HG03159 (cell line): ENCODE measurements at regions not wholly inside any gene's neighbourhood (a gene's known extent, or its start where the extent isn't known, plus 50 kb on each side); places are given as distances from the start of the nearest gene placed in this dataset.
"Not testable (repeated sequence)": the region's sequence is repeated elsewhere in the genome, so short reads cannot be mapped to it uniquely, and the experiment has no call there.

Experiments
- ATAC-seq: cut with Tn5 transposase; IDR thresholded peaks from one replicate; pipeline ENCODE4 v1.9.1; 2021; ENCODE audit warnings: mild to moderate bottlenecking, moderate library complexity; ENCODE audit not compliant: unreplicated experiment

GRCh38 chr9:115443890-115444289 is 325.9 kb upstream of the TNC start:
- no peak for ATAC-seq

GRCh38 chr9:115444959-115445358 is 327.0 kb upstream of the TNC start:
- no peak for ATAC-seq

GRCh38 chr9:115445655-115446054 is 327.7 kb upstream of the TNC start:
- ATAC-seq, result no peak

- ATAC-seq, result no peak
These were observed 338.6 kb upstream of the TNC start for GRCh38 chr9:115456515-115456914.

GRCh38 chr9:115461280-115461679 is 343.3 kb upstream of the TNC start:
- ATAC-seq, result no peak

- ATAC-seq, result no peak
These were observed 344.7 kb upstream of the TNC start for GRCh38 chr9:115462623-115463022.

GRCh38 chr9:115466756-115467155 is 348.8 kb upstream of the TNC start:
- no peak for ATAC-seq

- ATAC-seq, result no peak
These were observed 351.9 kb upstream of the TNC start for GRCh38 chr9:115469841-115470240.

- ATAC-seq, result not testable (repeated sequence)
These were observed 355.1 kb upstream of the TNC start for GRCh38 chr9:115473032-115473431.

GRCh38 chr9:115481769-115482168 is 363.8 kb upstream of the TNC start:
- no peak for ATAC-seq

- no peak for ATAC-seq
These were observed 364.8 kb upstream of the TNC start for GRCh38 chr9:115482747-115483146.

GRCh38 chr9:115492869-115493268 is 374.9 kb upstream of the TNC start:
- ATAC-seq, result no peak

GRCh38 chr9:115494393-115494792 is 376.4 kb upstream of the TNC start:
- ATAC-seq, result no peak

GRCh38 chr9:115495052-115495635 is 377.2 kb upstream of the TNC start:
- ATAC-seq, result no peak

- no peak for ATAC-seq
These were observed 377.9 kb upstream of the TNC start for GRCh38 chr9:115495836-115496235.

- ATAC-seq, result no peak
These were observed 380.3 kb upstream of the TNC start for GRCh38 chr9:115498303-115498702.

- no peak for ATAC-seq
These were observed 389.2 kb upstream of the TNC start for GRCh38 chr9:115507148-115507547.

GRCh38 chr9:115513148-115513547 is 395.2 kb upstream of the TNC start:
- ATAC-seq, result no peak

GRCh38 chr9:115514454-115514853 is 396.5 kb upstream of the TNC start:
- no peak for ATAC-seq

- ATAC-seq, result no peak
These were observed 399.5 kb upstream of the TNC start for GRCh38 chr9:115517335-115518075.

GRCh38 chr9:115520646-115521045 is 402.7 kb upstream of the TNC start:
- no peak for ATAC-seq

GRCh38 chr9:115522912-115523311 is 405.0 kb upstream of the TNC start:
- no peak for ATAC-seq
